COR-L47 (cell line): ENCODE measurements at regions not wholly inside any gene's neighbourhood (a gene's known extent, or its start where the extent isn't known, plus 50 kb on each side); places are given as distances from the start of the nearest gene placed in this dataset.
"Not testable (repeated sequence)": the region's sequence is repeated elsewhere in the genome, so short reads cannot be mapped to it uniquely, and the experiment has no call there.

Experiments
- DNase-seq: peaks from one replicate; lab custom pipeline; 2025; lab: John Stamatoyannopoulos, UW

DNA sequence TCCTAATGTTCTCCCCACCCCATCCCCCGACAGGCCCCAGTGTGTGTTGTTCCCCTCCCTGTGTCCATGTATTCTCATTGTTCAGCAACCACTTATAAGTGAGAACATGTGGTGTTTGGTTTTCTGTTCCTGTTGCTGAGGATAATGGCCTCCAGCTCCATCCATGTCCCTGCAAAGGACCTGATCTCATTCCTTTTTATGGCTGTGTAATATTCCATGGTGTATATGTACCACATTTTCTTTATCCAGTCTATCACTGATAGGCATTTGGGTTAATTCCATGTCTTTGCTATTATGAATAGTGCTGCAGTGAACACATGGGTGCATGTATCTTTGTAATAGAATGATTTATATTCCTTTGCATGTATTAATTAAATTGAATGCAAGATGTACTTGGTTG, 104.8 kb upstream of the WIPF3 start:
- DNase-seq: not testable (repeated sequence)

DNA sequence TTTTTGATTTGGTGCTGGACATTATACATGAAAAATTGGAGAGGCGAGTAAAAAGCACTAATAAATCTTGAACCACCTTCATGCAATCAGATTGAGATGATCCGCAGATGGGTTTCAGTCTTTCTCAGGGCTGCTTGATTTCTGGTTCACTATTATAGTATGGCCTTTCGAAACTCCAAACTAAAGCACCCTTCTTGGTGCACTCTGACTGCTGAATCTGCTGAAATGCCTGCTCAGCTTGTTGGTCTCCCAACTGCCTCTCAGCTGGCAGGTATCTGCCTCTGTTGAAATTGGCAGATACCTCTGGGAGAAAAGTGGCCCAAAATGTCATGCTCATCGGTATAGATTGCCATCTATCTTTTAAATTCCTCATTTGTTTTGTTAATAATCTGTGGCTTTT, 102.5 kb upstream of the WIPF3 start:
- DNase-seq: not testable (repeated sequence)

DNA sequence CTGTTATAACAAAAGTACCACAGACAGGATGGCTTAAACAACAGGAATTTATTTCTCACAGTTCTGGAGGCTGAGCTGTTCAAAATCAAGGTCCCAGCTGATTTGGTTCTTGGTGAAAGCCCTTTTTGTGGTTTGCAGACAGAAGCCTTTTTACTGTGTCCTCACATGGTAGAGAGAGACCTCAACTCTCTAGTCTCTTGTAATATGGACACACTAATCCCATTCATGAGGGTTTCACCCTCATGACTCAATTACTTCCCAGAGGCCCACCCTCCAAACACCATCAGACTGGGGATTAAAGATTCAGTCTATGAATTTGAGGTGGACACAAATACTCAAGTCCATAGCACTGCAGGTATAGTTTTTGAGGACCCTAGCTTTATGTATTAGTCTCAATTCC, 97.3 kb upstream of the WIPF3 start:
- DNase-seq: not testable (repeated sequence)

DNA sequence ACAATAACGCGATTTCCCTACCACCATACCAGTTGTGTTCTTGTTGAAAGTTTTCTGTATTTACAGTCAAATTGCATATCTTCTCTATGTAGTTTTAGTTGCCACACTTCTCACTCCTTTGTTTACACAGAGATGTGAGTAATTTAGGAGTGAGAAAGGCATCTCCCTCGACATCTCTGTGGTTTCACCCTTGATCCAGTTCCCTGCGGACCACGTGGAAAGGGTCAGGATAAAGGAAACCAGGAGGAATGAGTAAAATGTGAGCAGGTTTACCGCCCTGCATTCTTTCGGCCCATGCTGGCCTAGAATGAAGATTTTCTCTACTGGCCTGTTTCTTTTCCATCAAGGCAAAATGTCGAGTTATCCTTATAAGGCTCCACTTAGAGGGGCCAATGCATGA, 83.2 kb upstream of the WIPF3 start:
- not testable (repeated sequence) for DNase-seq

DNA sequence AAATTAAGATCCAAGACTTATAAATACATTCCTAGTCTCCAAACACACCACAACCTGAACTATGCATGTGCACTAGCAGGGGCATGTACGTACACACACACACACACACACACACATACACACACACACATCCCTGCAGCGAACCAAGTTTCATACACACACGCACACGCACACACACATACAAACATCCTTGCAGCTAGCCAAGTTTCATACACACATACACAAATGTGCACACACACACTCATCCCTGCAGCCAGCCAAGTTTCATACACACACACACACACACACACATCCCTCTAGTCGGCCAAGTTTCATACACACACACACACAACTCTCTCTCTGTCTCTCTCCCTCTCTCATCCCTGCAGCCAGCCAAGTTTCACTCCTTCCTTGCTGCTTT, 82.7 kb upstream of the WIPF3 start:
- no peak for DNase-seq

DNA sequence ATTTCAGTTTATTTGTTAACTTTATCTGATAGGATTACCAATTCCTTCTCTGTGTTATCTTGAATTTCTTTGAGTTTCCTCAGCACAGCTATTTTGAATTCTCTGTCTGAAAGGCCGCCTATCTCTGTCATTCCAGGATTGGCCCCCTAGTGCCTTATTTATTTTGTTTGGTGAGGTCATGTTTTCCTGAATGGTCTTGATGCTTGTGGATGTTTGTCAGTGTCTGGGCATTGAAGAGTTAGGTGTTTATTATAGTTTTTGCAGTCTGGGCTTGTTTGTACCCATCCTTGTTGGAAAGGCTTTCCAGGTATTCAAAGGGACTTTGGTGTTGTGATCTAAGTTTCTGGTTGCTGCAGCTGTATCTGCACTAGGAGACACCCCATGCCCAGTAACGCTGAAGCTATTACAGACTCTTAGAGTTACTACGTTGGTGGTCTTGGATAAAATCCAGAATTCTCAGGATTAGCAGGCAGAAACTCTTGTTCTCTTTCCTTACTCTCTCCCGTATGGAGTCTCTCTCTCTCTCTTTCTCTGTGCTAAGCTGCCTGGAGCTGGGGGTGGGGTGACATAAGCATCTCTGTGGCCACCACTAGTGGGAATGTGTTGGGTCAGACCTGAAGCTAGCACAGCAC, 76.7 kb upstream of the WIPF3 start:
- DNase-seq: not testable (repeated sequence)

DNA sequence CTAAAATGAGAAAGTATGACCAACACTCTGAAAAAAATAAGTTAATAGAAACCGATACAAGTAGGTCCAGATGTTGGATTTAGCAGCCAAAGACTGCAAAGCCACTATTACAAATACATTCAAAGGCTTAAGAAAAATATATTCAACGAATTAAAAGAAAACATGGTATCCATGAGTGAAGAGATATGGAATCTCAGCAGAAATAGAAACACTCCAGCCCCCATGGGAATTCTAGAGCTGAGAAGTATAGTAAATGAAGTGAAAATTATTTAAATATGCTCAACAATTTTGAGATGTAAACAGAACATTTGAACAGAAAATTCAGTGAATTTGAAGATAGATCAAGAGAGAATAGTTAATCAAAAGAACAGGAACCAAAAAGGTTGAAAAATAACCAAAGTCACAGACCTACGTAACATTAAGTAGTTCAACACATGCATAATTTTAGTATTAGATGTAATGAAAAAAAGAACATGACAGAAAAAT, 72.0 kb upstream of the WIPF3 start:
- no peak for DNase-seq

DNA sequence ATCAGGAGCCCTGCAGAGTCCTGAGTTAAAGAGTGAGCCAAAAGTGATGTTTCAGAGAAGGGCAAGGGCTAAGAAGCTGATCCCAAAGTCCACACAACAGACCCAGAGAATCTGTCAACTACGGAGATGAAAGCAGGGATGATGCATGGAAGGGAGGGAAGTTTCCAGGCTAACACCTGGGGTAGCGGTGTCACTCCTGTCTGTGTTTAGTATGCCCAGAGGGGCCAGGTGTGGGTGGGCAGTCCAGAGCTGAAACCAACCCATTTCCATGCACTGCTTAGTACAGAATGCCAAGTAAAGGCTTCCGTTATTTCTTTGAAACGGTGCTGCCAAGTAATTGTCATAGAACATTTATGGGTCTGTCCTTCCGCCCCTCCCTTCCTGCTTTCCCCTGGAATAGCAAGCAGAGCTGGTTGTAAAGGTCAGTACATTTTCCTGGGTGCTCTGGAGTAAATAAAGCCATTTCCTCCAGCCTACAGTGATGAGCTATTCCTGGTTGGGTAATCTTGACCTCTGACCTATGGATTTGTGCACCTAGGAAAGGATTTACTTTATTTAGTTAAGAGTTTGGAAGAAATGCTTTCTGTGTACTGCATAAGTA, 58.6 kb upstream of the WIPF3 start:
- DNase-seq: not testable (repeated sequence)

DNA sequence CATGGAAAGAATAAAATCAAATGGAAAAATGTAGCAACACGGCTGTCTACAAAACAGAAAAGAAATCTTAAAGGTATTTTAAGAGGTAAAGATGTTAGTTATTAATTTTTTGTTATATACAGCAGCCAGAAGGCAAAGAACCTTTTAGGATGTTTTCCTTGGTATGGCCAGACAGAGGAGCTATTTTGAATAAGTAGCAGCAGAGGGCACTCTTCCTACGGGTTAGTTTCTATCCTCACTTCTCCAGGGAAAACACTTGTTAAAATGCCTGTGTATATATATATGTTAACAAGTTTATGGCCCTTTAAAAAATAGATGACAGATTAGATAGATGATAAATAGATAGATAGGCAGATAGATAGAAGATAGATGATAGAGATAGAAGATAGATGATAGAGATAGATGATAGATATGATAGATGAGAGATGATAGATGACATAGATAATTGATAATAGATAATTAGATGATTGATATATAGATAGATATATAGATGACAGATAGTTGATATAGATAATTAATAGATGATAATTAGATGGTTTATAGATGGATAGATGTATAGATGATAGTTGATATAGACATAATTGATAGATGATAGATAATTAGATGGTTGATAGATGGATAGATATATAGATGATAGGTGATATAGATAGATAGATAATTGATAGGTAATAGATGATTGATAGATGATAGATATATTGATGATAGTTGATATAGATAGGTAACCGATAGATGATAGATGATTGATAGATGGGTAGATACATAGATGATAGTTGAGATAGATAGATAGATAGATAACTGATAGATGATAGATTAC, 57.8 kb upstream of the WIPF3 start:
- DNase-seq: peak; percentile 39

DNA sequence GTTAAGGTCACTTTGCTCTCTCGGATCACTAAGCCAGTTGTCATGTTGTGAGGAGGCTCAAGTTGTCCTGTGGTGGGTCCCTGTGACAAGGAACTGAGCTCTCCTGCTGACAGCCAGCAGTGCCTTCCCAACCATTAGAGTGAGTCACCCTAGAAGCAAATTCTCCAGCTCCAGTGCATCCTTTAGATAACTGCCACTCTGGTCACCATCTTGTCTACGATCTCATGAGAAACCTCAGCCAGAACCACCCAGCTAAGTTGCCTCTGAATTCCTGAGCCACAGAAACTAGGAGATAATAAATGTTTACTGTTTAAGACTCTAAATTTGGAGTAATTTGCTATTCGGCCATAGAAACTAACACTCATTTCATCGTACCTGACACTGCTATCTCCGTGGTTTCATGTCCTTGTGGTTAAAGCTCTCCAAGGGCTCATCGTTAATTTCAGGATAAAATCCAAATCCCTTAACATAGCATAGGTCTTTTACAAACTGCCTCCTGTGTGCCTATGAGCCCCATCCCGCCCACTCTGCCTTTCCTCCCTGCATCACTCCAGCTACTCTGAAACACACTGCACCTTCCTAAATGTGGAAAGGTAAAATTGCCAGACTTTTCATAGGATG, 56.5 kb upstream of the WIPF3 start:
- DNase-seq: no peak

DNA sequence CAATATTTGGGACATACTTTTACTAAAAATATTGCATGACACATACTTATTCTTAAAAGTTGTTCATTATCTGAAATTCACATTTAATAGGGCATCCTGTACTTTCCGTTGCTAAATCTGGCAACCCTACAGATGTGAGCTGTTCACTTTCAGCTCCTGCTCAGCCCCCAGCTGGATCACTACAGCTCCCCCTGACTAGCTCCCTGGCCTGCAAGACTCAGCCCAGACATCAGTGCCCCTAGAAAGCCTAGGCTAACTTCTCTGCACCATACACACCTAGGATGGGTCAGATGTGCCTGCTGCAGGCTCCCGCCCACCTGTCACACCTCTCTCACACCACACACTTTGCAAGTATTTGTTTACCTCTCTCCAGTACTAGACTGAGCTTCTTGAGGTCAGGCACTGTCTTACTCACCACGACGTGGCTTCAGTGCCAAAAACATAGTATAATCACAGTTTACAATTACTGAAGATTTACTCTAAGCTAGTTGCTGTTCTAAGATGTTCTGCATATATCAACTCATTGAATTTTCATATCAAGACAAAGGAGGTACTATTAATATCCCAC, 55.9 kb upstream of the WIPF3 start:
- not testable (repeated sequence) for DNase-seq

DNA sequence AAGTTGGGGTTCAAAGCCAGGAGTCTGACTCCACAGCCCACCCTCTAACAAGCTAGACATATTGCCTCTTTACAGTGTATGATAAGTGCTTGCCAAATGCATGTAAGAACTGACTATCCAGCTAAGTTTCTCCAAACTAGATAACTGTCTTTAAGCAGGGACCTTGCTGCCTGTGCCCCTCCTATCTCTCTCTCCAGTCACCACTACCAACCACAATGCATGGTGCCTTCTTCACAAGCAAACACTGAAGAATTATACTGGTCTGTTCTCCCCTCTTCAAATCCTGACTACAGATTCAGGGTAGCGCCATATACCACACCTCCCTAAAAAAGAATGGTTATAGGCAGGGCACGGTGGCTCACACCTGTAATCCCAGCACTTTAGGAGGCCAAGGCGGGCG, 55.3 kb upstream of the WIPF3 start:
- not testable (repeated sequence) for DNase-seq

DNA sequence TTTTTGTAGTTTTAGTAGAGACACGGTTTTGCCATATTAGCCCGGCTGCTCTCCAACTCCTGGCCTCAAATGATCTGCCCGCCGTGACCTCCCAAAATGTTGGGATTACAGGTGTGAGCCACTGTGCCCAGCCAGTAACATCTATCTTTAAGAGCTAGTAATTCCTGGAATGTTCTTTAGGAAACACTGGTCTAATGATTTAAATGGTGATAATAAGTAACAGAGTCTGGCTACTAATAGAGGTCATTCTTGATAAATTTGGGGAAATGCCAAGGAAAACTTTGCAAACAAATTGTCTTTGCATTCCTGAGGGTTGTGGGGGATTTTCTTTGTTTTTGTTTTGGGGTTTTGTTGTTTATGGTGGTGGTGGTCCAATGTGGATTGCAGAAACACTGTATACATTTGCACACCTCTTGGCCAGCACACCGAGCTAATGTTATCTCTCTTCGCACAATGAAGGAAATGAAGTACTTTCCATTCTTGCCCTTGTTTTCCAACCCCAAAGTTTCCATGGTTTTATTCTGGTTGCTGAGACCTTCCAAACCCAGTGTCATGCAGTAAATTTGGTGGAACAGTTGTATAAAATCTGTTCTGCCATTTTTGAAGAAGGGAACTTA, 51.3 kb upstream of the WIPF3 start:
- no peak for DNase-seq
